IMR-90 (cell line): ENCODE measurements at regions not wholly inside any gene's neighbourhood (a gene's known extent, or its start where the extent isn't known, plus 50 kb on each side); places are given as distances from the start of the nearest gene placed in this dataset.

ENCODE experiments used
- ATAC-seq: fragments of 200-7000 bp; cut with Tn5 transposase; 2 replicates; pipeline ENCODE4 v1.9.1; 2020; ENCODE audit warnings: low read depth, mild to moderate bottlenecking, moderate library complexity
- BruUV-seq: library from RNA; stranded (reverse); fragments of 400-500 nt; replicated peaks from 2 replicates; lab custom pipeline; 2021; lab: Mats Ljungman, UMichigan
- CTCF ChIA-PET: fragments of 300-600 bp; formaldehyde crosslinking; extraction: SDS; loops from one replicate; lab custom pipeline; 2021; ENCODE audit warnings: antibody characterized with exemption; lab: Yijun Ruan, JAX
- POLR2A ChIA-PET: fragments of 300-600 bp; sonication (Branson Sonifier 250); formaldehyde crosslinking; loops from one replicate; lab custom pipeline; 2022; ENCODE audit warnings: antibody characterized with exemption; ENCODE audit not compliant: unreplicated experiment; lab: Charles Lee
- DNase-seq: peaks from one replicate; pipeline ENCODE4 v3.0.0; 2013
- H2AFZ ChIP-seq: replicated peaks from 2 replicates; pipeline ENCODE3; 2013; ENCODE audit warnings: low read length, mild to moderate bottlenecking; ENCODE audit not compliant: poor library complexity
- H2AK5ac ChIP-seq: 2 replicates; pipeline ENCODE4 v1.6.1; 2013; ENCODE audit warnings: low read depth, low read length, inconsistent platforms
- H2AK9ac ChIP-seq: replicated peaks from 2 replicates; pipeline ENCODE3; 2013; ENCODE audit warnings: mild to moderate bottlenecking, low read depth, low read length, moderate library complexity; ENCODE audit not compliant: poor library complexity
- H2BK120ac ChIP-seq: 2 replicates; pipeline ENCODE4 v1.6.1; 2013; ENCODE audit warnings: low read depth, low read length, inconsistent platforms
- H2BK15ac ChIP-seq: 3 replicates; pipeline ENCODE4 v1.6.1; 2013; ENCODE audit warnings: low read depth, low read length, inconsistent platforms
- H2BK20ac ChIP-seq: 2 replicates; pipeline ENCODE4 v1.6.1; 2013; ENCODE audit warnings: low read depth, mild to moderate bottlenecking, inconsistent platforms, low read length, moderate library complexity
- H2BK5ac ChIP-seq: 2 replicates; pipeline ENCODE4 v1.6.1; 2013; ENCODE audit warnings: mild to moderate bottlenecking, low read depth, low read length, inconsistent platforms; ENCODE audit not compliant: poor library complexity, severe bottlenecking
- H3K14ac ChIP-seq: replicated peaks from 2 replicates; pipeline ENCODE4 v1.6.1; 2013; ENCODE audit warnings: low read depth, low read length, inconsistent platforms
- H3K18ac ChIP-seq: 2 replicates; pipeline ENCODE4 v1.6.1; 2013; ENCODE audit warnings: low read depth, low read length, control low read depth
- H3K23ac ChIP-seq: 2 replicates; pipeline ENCODE4 v1.6.1; 2013; ENCODE audit warnings: low read depth, low read length, inconsistent platforms
- H3K27ac ChIP-seq: 2 replicates; pipeline ENCODE4 v1.5.1; 2013; ENCODE audit warnings: mild to moderate bottlenecking, control low read depth, low read length; ENCODE audit not compliant: insufficient read depth
- H3K27me3 ChIP-seq: 2 replicates; pipeline ENCODE4 v1.6.1; 2013; ENCODE audit warnings: low read length; ENCODE audit not compliant: control insufficient read depth, insufficient read depth
- H3K36me3 ChIP-seq: 2 replicates; pipeline ENCODE4 v1.6.1; 2013; ENCODE audit warnings: low read length, mixed read lengths; ENCODE audit not compliant: control insufficient read depth, insufficient read depth
- H3K4ac ChIP-seq: 2 replicates; pipeline ENCODE4 v1.6.1; 2013; ENCODE audit warnings: low read depth, low read length, inconsistent platforms
- H3K4me1 ChIP-seq: 2 replicates; pipeline ENCODE4 v1.6.1; 2013; ENCODE audit warnings: low read length, mixed read lengths; ENCODE audit not compliant: control insufficient read depth, insufficient read depth
- H3K4me2 ChIP-seq: 2 replicates; pipeline ENCODE4 v1.6.1; 2013; ENCODE audit warnings: low read depth, mild to moderate bottlenecking, control low read depth, low read length, moderate library complexity
- H3K4me3 ChIP-seq: 2 replicates; pipeline ENCODE4 v1.5.1; 2013; ENCODE audit warnings: low read depth, mild to moderate bottlenecking, control low read depth, low read length, moderate library complexity; ENCODE audit not compliant: insufficient read depth
- H3K56ac ChIP-seq: 2 replicates; pipeline ENCODE4 v1.6.1; 2013; ENCODE audit warnings: low read length, inconsistent platforms; ENCODE audit not compliant: insufficient read depth; ENCODE audit errors: extremely low read depth
- H3K79me1 ChIP-seq, 2 experiments: 2 replicates each; pipeline ENCODE4 v1.6.1; 2013; ENCODE audit warnings: low read length in 2 of 2, inconsistent platforms in 1 of 2, low read depth in 1 of 2
- H3K9ac ChIP-seq: 2 replicates; pipeline ENCODE4 v1.6.1; 2013; ENCODE audit warnings: low read depth, low read length, control low read depth
- H3K9me1 ChIP-seq: 2 replicates; pipeline ENCODE4 v1.6.1; 2013; ENCODE audit warnings: low read length, inconsistent platforms; ENCODE audit not compliant: insufficient read depth
- H3K9me3 ChIP-seq: 2 replicates; pipeline ENCODE4 v1.6.1; 2013; ENCODE audit warnings: low read length; ENCODE audit not compliant: control insufficient read depth, insufficient read depth
- H4K20me1 ChIP-seq: 2 replicates; pipeline ENCODE4 v1.6.1; 2013; ENCODE audit warnings: low read length, inconsistent platforms; ENCODE audit not compliant: insufficient read depth
- H4K5ac ChIP-seq: 2 replicates; pipeline ENCODE4 v1.6.1; 2013; ENCODE audit warnings: mild to moderate bottlenecking, low read depth, low read length, control low read depth
- H4K8ac ChIP-seq, 2 experiments: 2 replicates each; pipeline ENCODE4 v1.6.1; 2013; ENCODE audit warnings: low read depth in 2 of 2, low read length in 2 of 2, control low read depth in 1 of 2, inconsistent platforms in 1 of 2
- H4K91ac ChIP-seq: 2 replicates; pipeline ENCODE4 v1.6.1; 2013; ENCODE audit warnings: low read depth, low read length, inconsistent platforms; ENCODE audit not compliant: insufficient read depth
- CEBPB ChIP-seq: IDR thresholded peaks from 2 replicates; pipeline ENCODE4 v1.6.1; 2012; ENCODE audit warnings: low read depth, low read length, improper control_type of control experiment
- CTCF ChIP-seq: conservative IDR thresholded peaks from 2 replicates; pipeline ENCODE4 v1.5.1; 2012; ENCODE audit warnings: mild to moderate bottlenecking, low read depth, low read length, improper control_type of control experiment
- WGBS, 2 experiments: methylation state at CpG; one replicate each; pipeline versions ENCODE4 v1.1.5 to v1.1.7; 2013; ENCODE audit warnings: missing lambda C conversion rate in 2 of 2; ENCODE audit not compliant: insufficient read length in 1 of 2; ENCODE audit errors: extremely low coverage in 2 of 2; 5-methylcytosine and 5-hydroxymethylcytosine counted together
- dilution Hi-C: fragments of 300-500 bp; cut with HindIII; formaldehyde crosslinking; loops from one replicate; pipeline ENCODE4 v1.14.3; 2018; ENCODE audit warnings: low sequenced_read_pairs; ENCODE audit not compliant: unreplicated experiment
- in situ Hi-C: fragments of 300-500 bp; cut with MboI; formaldehyde crosslinking; loops from 3 replicates; pipeline ENCODE4 v1.14.3; 2019; ENCODE audit warnings: low sequenced_read_pairs, inconsistent platforms, mixed read lengths
- intact Hi-C: fragments of 100-400 bp; cut with micrococcal nuclease; formaldehyde crosslinking; loops from 2 replicates; pipeline ENCODE4 v1.10.0; 2022

GRCh38 chr6:15819841-15820240 is 157.0 kb upstream of the DTNBP1 start:
- Histone ChIP-seq H3K4ac (no peak overlapping the region), H3K23ac (no peak overlapping the region), H3K36me3 (no peaks in the 10 kb centered on the region), H4K91ac (no peak overlapping the region), H3K9me1 (no peaks in the 10 kb centered on the region), H2BK5ac (no peak overlapping the region), H2AK9ac (no peak overlapping the region), H3K27me3 (peaks cover 19% of the 10 kb centered on the region), H3K9ac (no peak overlapping the region), H3K27ac (no peak overlapping the region), H3K79me1 (no peaks in the 10 kb centered on the region), H2BK120ac (no peak overlapping the region), H3K4me1 (no peaks in the 10 kb centered on the region), H2AK5ac (no peak overlapping the region), H3K56ac (no peak overlapping the region), H2AFZ (no peak overlapping the region), H3K9me3 (no peaks in the 10 kb centered on the region), H3K4me3 (no peak overlapping the region), H4K20me1 (no peaks in the 10 kb centered on the region), H2BK15ac (no peak overlapping the region), H2BK20ac (no peak overlapping the region), H4K5ac (no peak overlapping the region), H3K18ac (no peak overlapping the region), H3K14ac (no peak overlapping the region), H4K8ac (no peak overlapping the region), H3K4me2 (no peak overlapping the region)
- DNase-seq (no peak), ATAC-seq (no peak)
- dilution Hi-C loops (no loop called here), intact Hi-C loops (no loop called here), in situ Hi-C loops (no loop called here)
- WGBS, 2 experiments, result 100% methylated on average over 1 of the region's 7 CpGs; no CpG with 5 or more reads in 1 of the 2 experiments
- ChIA-PET POLR2A (no interaction called here), CTCF (no interaction called here)
- TF ChIP-seq CEBPB (no peak), CTCF (no peak)
- BruUV-seq, result no TSS peak
